ENCODE measurements at regions not wholly inside any gene's neighbourhood (a gene's known extent, or its start where the extent isn't known, plus 50 kb on each side); places are given as distances from the start of the nearest gene placed in this dataset.

DNA sequence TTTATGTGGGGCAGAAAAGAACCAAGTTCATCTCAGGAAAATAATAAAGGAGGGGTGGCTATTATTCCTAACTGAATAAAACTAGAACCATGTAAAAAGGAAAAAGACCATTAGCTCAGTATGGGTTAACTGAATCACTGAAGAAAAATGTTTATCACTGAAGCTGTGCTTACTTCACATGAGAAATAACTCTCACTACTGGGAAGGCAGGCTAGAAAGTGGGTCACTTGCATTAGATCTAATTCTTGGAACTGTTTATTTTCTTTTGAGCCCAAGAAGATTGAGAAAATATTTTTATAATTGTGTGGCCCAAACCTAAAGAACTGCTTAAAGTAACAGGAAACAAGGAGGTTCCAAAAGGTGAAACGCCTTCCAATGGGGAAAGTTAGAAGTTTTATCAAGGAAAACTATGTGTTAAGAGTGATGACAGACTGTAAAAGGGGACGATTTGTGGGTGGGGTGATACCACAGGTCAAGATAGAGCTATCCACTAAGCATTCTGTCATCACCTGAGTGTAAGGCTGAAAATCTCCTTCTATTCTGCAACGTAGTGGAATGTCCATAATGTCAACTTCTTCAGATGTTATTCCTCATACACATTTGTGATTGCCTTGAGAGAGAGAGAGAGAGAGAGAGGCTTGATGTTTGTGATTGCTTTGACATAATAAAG, 1083.5 kb downstream of the PCDH7 start:
- intact Hi-C loops (cut with DNase I), result no loop called here
- Histone ChIP-seq H3K4me1 (replicated peaks in 1 of 2) (no peaks in the 10 kb centered on the region), H3K27ac (no peak overlapping the region), H3K9me3 (replicated peaks in 1 of 3) (no peaks in the 10 kb centered on the region), H3K4me3 (no peak overlapping the region), H3K27me3 (no peaks in the 10 kb centered on the region), H3K36me3 (replicated peaks in 1 of 2) (no peaks in the 10 kb centered on the region)
- 21 to 34% (median 28%) methylated on average over 3 of the region's 3 CpGs for WGBS, 4 donors
- TF ChIP-seq POLR2A (IDR thresholded peaks at IDR 0.05), result no peak
- TF ChIP-seq, protein P1, sequence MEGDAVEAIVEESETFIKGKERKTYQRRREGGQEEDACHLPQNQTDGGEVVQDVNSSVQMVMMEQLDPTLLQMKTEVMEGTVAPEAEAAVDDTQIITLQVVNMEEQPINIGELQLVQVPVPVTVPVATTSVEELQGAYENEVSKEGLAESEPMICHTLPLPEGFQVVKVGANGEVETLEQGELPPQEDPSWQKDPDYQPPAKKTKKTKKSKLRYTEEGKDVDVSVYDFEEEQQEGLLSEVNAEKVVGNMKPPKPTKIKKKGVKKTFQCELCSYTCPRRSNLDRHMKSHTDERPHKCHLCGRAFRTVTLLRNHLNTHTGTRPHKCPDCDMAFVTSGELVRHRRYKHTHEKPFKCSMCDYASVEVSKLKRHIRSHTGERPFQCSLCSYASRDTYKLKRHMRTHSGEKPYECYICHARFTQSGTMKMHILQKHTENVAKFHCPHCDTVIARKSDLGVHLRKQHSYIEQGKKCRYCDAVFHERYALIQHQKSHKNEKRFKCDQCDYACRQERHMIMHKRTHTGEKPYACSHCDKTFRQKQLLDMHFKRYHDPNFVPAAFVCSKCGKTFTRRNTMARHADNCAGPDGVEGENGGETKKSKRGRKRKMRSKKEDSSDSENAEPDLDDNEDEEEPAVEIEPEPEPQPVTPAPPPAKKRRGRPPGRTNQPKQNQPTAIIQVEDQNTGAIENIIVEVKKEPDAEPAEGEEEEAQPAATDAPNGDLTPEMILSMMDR (IDR thresholded peaks at IDR 0.05), result no peak
- no peak for DNase-seq

DNA sequence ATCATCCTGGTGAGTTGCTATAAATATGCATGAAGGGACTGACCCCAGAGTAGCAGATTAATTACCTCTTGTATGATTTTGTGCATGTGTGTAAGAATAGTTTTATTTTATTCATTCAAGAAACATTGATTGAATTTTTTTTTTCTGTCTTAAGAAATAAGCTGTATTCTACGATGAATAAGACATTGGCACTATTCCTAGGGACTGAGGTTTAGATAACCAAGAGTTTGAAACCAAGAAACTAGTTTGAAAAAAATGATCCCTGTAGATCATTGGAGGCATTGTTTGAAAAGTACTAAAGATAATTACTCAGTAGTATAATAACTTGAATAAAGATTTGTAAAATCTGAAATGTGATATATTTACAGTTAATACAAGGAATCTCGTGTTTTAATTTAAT, 1086.9 kb downstream of the PCDH7 start:
- no peak overlapping the region for H3K4me3 ChIP-seq
- H3K4me1 ChIP-seq (replicated peaks in 1 of 2), result no peaks in the 10 kb centered on the region
- no peak for DNase-seq
- intact Hi-C loops (cut with DNase I), result no loop called here
- no peaks in the 10 kb centered on the region for H3K36me3 ChIP-seq (replicated peaks in 1 of 2)
- no peaks in the 10 kb centered on the region for H3K27me3 ChIP-seq
- TF ChIP-seq, protein P1 (IDR thresholded peaks at IDR 0.05), result no peak
- no peak for TF ChIP-seq POLR2A (IDR thresholded peaks at IDR 0.05)
- no peaks in the 10 kb centered on the region for H3K9me3 ChIP-seq (replicated peaks in 1 of 3)
- 44 to 60% (median 48%) methylated on average over 2 of the region's 2 CpGs for WGBS, 4 donors
- no peak overlapping the region for H3K27ac ChIP-seq

DNA sequence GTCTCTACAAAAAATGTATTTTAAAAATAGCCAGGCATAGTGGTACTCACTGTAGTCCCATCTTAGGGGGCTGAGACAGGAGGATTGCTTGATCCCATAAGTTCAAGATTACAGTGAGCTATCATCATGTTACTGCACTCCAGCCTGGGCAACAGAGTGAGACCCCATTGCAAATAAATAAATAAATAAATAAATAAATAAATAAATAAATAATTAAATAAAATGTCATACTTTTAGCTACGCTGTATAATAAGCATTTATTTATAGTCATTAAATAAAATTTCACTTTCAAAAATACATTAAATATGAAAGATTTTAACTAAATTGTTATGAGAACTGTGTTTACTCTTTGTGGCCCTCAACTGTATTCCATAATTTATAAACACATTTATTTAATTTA, 1124.2 kb downstream of the PCDH7 start:
- no peak for DNase-seq
- no peaks in the 10 kb centered on the region for H3K9me3 ChIP-seq (replicated peaks in 1 of 3)
- H3K4me3 ChIP-seq, result no peak overlapping the region
- intact Hi-C loops (cut with DNase I), result no loop called here
- no peaks in the 10 kb centered on the region for H3K36me3 ChIP-seq (replicated peaks in 1 of 2)
- WGBS, 4 donors, result 71 to 97% (median 81%) methylated on average over 1 of the region's 1 CpG
- H3K27ac ChIP-seq, result no peak overlapping the region
- H3K4me1 ChIP-seq (replicated peaks in 1 of 2), result no peaks in the 10 kb centered on the region
- H3K27me3 ChIP-seq, result no peaks in the 10 kb centered on the region
- no peak for TF ChIP-seq POLR2A (IDR thresholded peaks at IDR 0.05)
- TF ChIP-seq, protein P1 (IDR thresholded peaks at IDR 0.05), result no peak

- WGBS, 4 donors, result 58 to 74% (median 67%) methylated on average over 2 of the region's 2 CpGs
- no peak for TF ChIP-seq POLR2A (IDR thresholded peaks at IDR 0.05)
- TF ChIP-seq, protein P1 (IDR thresholded peaks at IDR 0.05), result no peak
- H3K4me3 ChIP-seq, result no peak overlapping the region
- intact Hi-C loops (cut with DNase I), result no loop called here
- no peak for DNase-seq
- no peaks in the 10 kb centered on the region for H3K27me3 ChIP-seq
- no peaks in the 10 kb centered on the region for H3K9me3 ChIP-seq (replicated peaks in 1 of 3)
- H3K36me3 ChIP-seq (replicated peaks in 1 of 2), result no peaks in the 10 kb centered on the region
- H3K4me1 ChIP-seq (replicated peaks in 1 of 2), result no peaks in the 10 kb centered on the region
- H3K27ac ChIP-seq, result no peak overlapping the region
Measured at GRCh38 chr4:31851946-31852345, 1131.8 kb downstream of the PCDH7 start.

All from adrenal gland (tissue), 9 donors.